KMS-11 (cell line): ENCODE measurements at regions not wholly inside any gene's neighbourhood (a gene's known extent, or its start where the extent isn't known, plus 50 kb on each side); places are given as distances from the start of the nearest gene placed in this dataset.

Experiments
- H2AFZ ChIP-seq: fragments of 200-600 bp; sonication (generic); 2 replicates; pipeline ENCODE4 v1.6.1; 2016; ENCODE audit warnings: antibody characterized with exemption, mixed run types, low read depth
- H3K27ac ChIP-seq: fragments of 200-600 bp; sonication (generic); 2 replicates; pipeline ENCODE4 v1.6.1; 2016; ENCODE audit warnings: mild to moderate bottlenecking, mixed run types
- H3K27me3 ChIP-seq: fragments of 200-600 bp; sonication (generic); 2 replicates; pipeline ENCODE4 v1.6.1; 2017; ENCODE audit warnings: mild to moderate bottlenecking, low read depth, mixed run types, moderate library complexity; ENCODE audit not compliant: insufficient read depth
- H3K36me3 ChIP-seq: fragments of 200-600 bp; sonication (generic); 2 replicates; pipeline ENCODE4 v1.6.1; 2017; ENCODE audit warnings: mild to moderate bottlenecking, mixed run types; ENCODE audit not compliant: insufficient read depth
- H3K4me1 ChIP-seq: fragments of 200-600 bp; sonication (generic); 2 replicates; pipeline ENCODE4 v1.6.1; 2016; ENCODE audit warnings: mild to moderate bottlenecking, low read depth, mixed run types; ENCODE audit not compliant: poor library complexity, severe bottlenecking
- H3K4me2 ChIP-seq: fragments of 200-600 bp; sonication (generic); 2 replicates; pipeline ENCODE4 v1.7.0; 2016; ENCODE audit warnings: mild to moderate bottlenecking, mixed run types
- H3K4me3 ChIP-seq: fragments of 200-600 bp; sonication (generic); IDR thresholded peaks from 2 replicates; pipeline ENCODE4 v1.6.1; 2017; ENCODE audit warnings: low read depth, low read length, mixed read lengths; ENCODE audit not compliant: insufficient read depth
- H3K79me2 ChIP-seq: fragments of 200-600 bp; sonication (generic); 2 replicates; pipeline ENCODE4 v1.6.1; 2016; ENCODE audit warnings: low read depth, mixed run types; ENCODE audit not compliant: insufficient read depth
- H3K9ac ChIP-seq: fragments of 200-600 bp; sonication (generic); 2 replicates; pipeline ENCODE4 v1.6.1; 2016; ENCODE audit warnings: mild to moderate bottlenecking, mixed run types
- H4K20me1 ChIP-seq: fragments of 200-600 bp; sonication (generic); 2 replicates; pipeline ENCODE4 v1.6.1; 2016; ENCODE audit warnings: mild to moderate bottlenecking, mixed run types; ENCODE audit not compliant: insufficient read depth
- CTCF ChIP-seq: fragments of 200-600 bp; sonication (generic); conservative IDR thresholded peaks from 2 replicates; pipeline ENCODE4 v1.6.1; 2017; ENCODE audit warnings: low read depth, mild to moderate bottlenecking, antibody characterized with exemption, low read length, moderate library complexity, mixed read lengths

- TF ChIP-seq CTCF = no peak
- no peaks in the 10 kb centered on the region for H3K36me3 ChIP-seq
- no peaks in the 10 kb centered on the region for H4K20me1 ChIP-seq
- H3K4me1 ChIP-seq = no peaks in the 10 kb centered on the region
- no peaks in the 10 kb centered on the region for H3K27me3 ChIP-seq
- H3K4me3 ChIP-seq = no peak overlapping the region
- no peak overlapping the region for H2AFZ ChIP-seq
- no peak overlapping the region for H3K4me2 ChIP-seq
- no peaks in the 10 kb centered on the region for H3K79me2 ChIP-seq
- no peak overlapping the region for H3K27ac ChIP-seq
- no peak overlapping the region for H3K9ac ChIP-seq
These were observed 52.7 kb upstream of the CRIM1 start for GRCh38 chr2:36302911-36303310.

- Histone ChIP-seq H3K27me3 (no peaks in the 10 kb centered on the region), H4K20me1 (no peaks in the 10 kb centered on the region), H3K36me3 (no peaks in the 10 kb centered on the region), H3K27ac (no peak overlapping the region), H3K4me3 (no peak overlapping the region), H3K79me2 (no peaks in the 10 kb centered on the region), H3K9ac (no peak overlapping the region), H3K4me2 (no peak overlapping the region), H3K4me1 (no peaks in the 10 kb centered on the region), H2AFZ (no peak overlapping the region)
- no peak for TF ChIP-seq CTCF
These were observed 53.7 kb upstream of the CRIM1 start for GRCh38 chr2:36301843-36302242.

- Histone ChIP-seq H4K20me1 (no peaks in the 10 kb centered on the region), H3K27ac (no peak overlapping the region), H3K4me3 (no peak overlapping the region), H3K4me1 (no peaks in the 10 kb centered on the region), H3K79me2 (no peaks in the 10 kb centered on the region), H3K9ac (no peak overlapping the region), H3K36me3 (no peaks in the 10 kb centered on the region), H2AFZ (no peak overlapping the region), H3K27me3 (no peaks in the 10 kb centered on the region), H3K4me2 (no peak overlapping the region)
- TF ChIP-seq CTCF = no peak
These were observed 54.9 kb upstream of the CRIM1 start for GRCh38 chr2:36300697-36301096.

GRCh38 chr2:36296798-36297197, 58.8 kb upstream of the CRIM1 start:
- Histone ChIP-seq H3K27me3 (no peaks in the 10 kb centered on the region), H3K4me3 (no peak overlapping the region), H3K9ac (no peak overlapping the region), H3K4me1 (no peaks in the 10 kb centered on the region), H3K79me2 (no peaks in the 10 kb centered on the region), H3K36me3 (no peaks in the 10 kb centered on the region), H2AFZ (no peak overlapping the region), H3K4me2 (no peak overlapping the region), H3K27ac (no peak overlapping the region), H4K20me1 (no peaks in the 10 kb centered on the region)
- TF ChIP-seq CTCF = no peak

- H3K27me3 ChIP-seq = no peaks in the 10 kb centered on the region
- H3K27ac ChIP-seq = no peak overlapping the region
- no peak overlapping the region for H2AFZ ChIP-seq
- H3K36me3 ChIP-seq = no peaks in the 10 kb centered on the region
- H3K4me1 ChIP-seq = no peaks in the 10 kb centered on the region
- H4K20me1 ChIP-seq = no peaks in the 10 kb centered on the region
- H3K4me2 ChIP-seq = no peak overlapping the region
- no peak for TF ChIP-seq CTCF
- H3K79me2 ChIP-seq = no peaks in the 10 kb centered on the region
- no peak overlapping the region for H3K4me3 ChIP-seq
- H3K9ac ChIP-seq = no peak overlapping the region
These were observed 61.3 kb upstream of the CRIM1 start for GRCh38 chr2:36294316-36294721.
